ENCODE measurements at regions not wholly inside any gene's neighbourhood (a gene's known extent, or its start where the extent isn't known, plus 50 kb on each side); places are given as distances from the start of the nearest gene placed in this dataset.

DNA sequence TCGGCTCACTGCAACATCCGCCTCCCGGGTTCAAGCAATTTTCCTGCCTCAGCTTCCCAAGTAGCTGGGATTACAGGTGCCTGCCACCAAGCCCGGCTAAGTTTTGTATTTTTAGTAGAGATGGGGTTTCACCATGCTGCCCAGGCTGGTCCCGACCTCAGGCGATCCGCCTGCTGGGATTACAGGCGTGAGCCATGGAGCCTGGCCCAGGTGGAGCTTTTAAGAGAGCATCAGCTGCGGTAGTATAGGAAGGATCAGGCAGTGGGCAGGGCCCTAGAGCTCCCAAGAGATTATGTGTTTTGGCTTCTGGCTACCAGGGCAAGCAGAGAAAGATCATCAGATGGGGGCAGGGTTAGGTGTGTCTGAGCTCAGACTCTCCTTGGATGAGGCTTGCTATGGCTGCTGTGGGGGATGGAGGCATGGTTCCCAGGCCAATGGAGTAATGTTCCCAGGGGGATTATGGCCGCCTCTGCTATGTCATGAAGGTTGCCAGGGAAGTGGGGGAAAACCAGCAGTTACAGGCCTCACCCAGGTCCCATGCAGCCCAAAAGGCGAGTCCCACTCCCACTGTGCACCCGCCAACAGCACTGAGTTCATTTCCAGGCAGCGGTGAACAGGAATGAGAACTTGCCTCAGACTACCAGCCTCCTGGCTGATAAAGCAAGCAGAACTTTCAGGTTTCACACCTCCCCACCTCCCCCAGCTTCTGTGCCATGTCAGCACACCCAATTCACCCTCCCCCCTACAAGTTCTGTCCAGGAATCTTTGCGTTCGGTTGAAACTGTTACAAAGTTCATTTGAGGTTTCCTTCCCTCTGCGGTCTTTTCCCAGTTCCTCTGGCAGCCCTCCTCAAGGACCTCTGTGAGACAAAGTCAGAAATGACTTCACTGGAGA lies 507.6 kb downstream of the SPATA31D1 start:
- TF ChIP-seq CTCF (IDR thresholded peaks at IDR 0.05) = no peak
- TF ChIP-seq POLR2AphosphoS5 (IDR thresholded peaks at IDR 0.05) = no peak
- TF ChIP-seq POLR2A (IDR thresholded peaks at IDR 0.05) = no peak

All from transverse colon (tissue), 4 donors.